ENCODE measurements at regions not wholly inside any gene's neighbourhood (a gene's known extent, or its start where the extent isn't known, plus 50 kb on each side); places are given as distances from the start of the nearest gene placed in this dataset.
A peak's percentile ranks its signal among the peaks of the same experiment; 100 is the strongest.

GRCh38 chr6:134452906-134453305 lies 135.0 kb upstream of the SGK1 start:
- intact Hi-C loops (cut with micrococcal nuclease), result no loop called here
- ChIA-PET CTCF (interaction anchor here (1.3 kb wide), 1 partner anchor 15 kb away, joined by 4 read pairs; no protein-coding TSS in a partner anchor), POLR2A (no interaction called here)
- H3K4me3 Mint-ChIP-seq, result no peak overlapping the region
- no peaks in the 10 kb centered on the region for H3K36me3 Mint-ChIP-seq (ENCODE audit: low read depth)
- peaks cover 4% of the 10 kb centered on the region for H3K4me1 Mint-ChIP-seq
- no peak for DNase-seq
- H3K9me3 Mint-ChIP-seq, result no peaks in the 10 kb centered on the region
- no peak for ATAC-seq (ENCODE audit: low read depth)
- TF ChIP-seq CTCF (IDR thresholded peaks at IDR 0.05), result no peak
- no peaks in the 10 kb centered on the region for H3K27me3 Mint-ChIP-seq
- H3K27ac Mint-ChIP-seq, result no peak overlapping the region

- no peak overlapping the region for H3K4me3 Mint-ChIP-seq
- TF ChIP-seq CTCF (IDR thresholded peaks at IDR 0.05), result no peak
- no peaks in the 10 kb centered on the region for H3K27me3 Mint-ChIP-seq
- POLR2A ChIA-PET, result no interaction called here
- CTCF ChIA-PET, result no interaction called here
- H3K4me1 Mint-ChIP-seq, result peaks cover 17% of the 10 kb centered on the region
- no peak overlapping the region for H3K27ac Mint-ChIP-seq
- no peaks in the 10 kb centered on the region for H3K36me3 Mint-ChIP-seq (ENCODE audit: low read depth)
- no peak for DNase-seq
- H3K9me3 Mint-ChIP-seq, result no peaks in the 10 kb centered on the region
- no peak for ATAC-seq (ENCODE audit: low read depth)
- intact Hi-C loops (cut with micrococcal nuclease), result no loop called here
Measured at GRCh38 chr6:134451529-134451928, 133.6 kb upstream of the SGK1 start.

GRCh38 chr6:134449781-134450180 lies 131.9 kb upstream of the SGK1 start:
- no peaks in the 10 kb centered on the region for H3K27me3 Mint-ChIP-seq
- intact Hi-C loops (cut with micrococcal nuclease), result no loop called here
- DNase-seq (no peak), ATAC-seq (ENCODE audit: low read depth) (no peak)
- H3K4me3 Mint-ChIP-seq, result no peak overlapping the region
- no peak overlapping the region for H3K27ac Mint-ChIP-seq
- no peak for TF ChIP-seq CTCF (IDR thresholded peaks at IDR 0.05)
- POLR2A ChIA-PET, result no interaction called here
- no peaks in the 10 kb centered on the region for H3K9me3 Mint-ChIP-seq
- CTCF ChIA-PET, result no interaction called here
- H3K4me1 Mint-ChIP-seq, result peaks cover 17% of the 10 kb centered on the region
- no peaks in the 10 kb centered on the region for H3K36me3 Mint-ChIP-seq (ENCODE audit: low read depth)

- TF ChIP-seq CTCF (IDR thresholded peaks at IDR 0.05), result no peak
- H3K4me1 Mint-ChIP-seq, result peaks cover 17% of the 10 kb centered on the region
- CTCF ChIA-PET, result no interaction called here
- H3K27me3 Mint-ChIP-seq, result no peaks in the 10 kb centered on the region
- no peak overlapping the region for H3K4me3 Mint-ChIP-seq
- POLR2A ChIA-PET, result no interaction called here
- no peaks in the 10 kb centered on the region for H3K9me3 Mint-ChIP-seq
- H3K27ac Mint-ChIP-seq, result no peak overlapping the region
- ATAC-seq (ENCODE audit: low read depth) (no peak), DNase-seq (no peak)
- intact Hi-C loops (cut with micrococcal nuclease), result no loop called here
- H3K36me3 Mint-ChIP-seq (ENCODE audit: low read depth), result no peaks in the 10 kb centered on the region
Measured at GRCh38 chr6:134449004-134449403, 131.1 kb upstream of the SGK1 start.

- H3K4me1 Mint-ChIP-seq, result peaks cover 17% of the 10 kb centered on the region
- no peaks in the 10 kb centered on the region for H3K9me3 Mint-ChIP-seq
- ATAC-seq (ENCODE audit: low read depth), result no peak
- H3K27ac Mint-ChIP-seq, result peak overlapping the region; percentile 16
- intact Hi-C loops (cut with micrococcal nuclease), result no loop called here
- no peak overlapping the region for H3K4me3 Mint-ChIP-seq
- no peak for DNase-seq
- CTCF ChIA-PET, result no interaction called here
- H3K36me3 Mint-ChIP-seq (ENCODE audit: low read depth), result no peaks in the 10 kb centered on the region
- POLR2A ChIA-PET, result no interaction called here
- H3K27me3 Mint-ChIP-seq, result no peaks in the 10 kb centered on the region
- TF ChIP-seq CTCF (IDR thresholded peaks at IDR 0.05), result no peak
Measured at GRCh38 chr6:134447883-134448387, 130.0 kb upstream of the SGK1 start.
